NCI-H82 treated with DMSO at 0.1 percent for 48 hours (cell line): ENCODE measurements at regions not wholly inside any gene's neighbourhood (a gene's known extent, or its start where the extent isn't known, plus 50 kb on each side); places are given as distances from the start of the nearest gene placed in this dataset.

Experiments used
- DNase-seq: peaks from one replicate; lab custom pipeline; 2025; ENCODE audit not compliant: unreplicated experiment; lab: John Stamatoyannopoulos, UW

DNA sequence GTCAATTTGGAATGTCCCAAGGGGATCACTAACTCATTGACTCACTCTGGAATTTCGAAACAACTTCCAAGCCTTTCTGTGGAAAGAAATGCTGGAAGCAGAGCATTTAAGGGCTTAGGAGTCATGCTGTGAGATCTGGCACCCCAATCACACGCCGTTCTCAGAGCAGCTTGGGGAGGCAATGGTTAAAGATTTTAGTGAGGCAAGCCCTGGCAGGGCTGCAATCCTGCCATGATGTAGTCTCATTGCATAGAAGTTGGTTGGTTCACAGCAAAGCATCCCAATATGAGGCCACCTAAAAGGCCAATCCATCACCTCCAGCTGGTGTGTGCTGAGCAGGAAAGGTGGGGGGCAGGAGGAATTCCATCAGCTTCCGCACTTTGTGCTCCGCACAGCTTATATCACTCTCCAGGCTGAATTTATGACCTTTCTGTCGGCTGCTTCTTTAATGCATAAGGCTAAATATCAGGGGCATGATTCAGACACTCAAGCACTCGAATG lies 1043.9 kb upstream of the POU3F3 start:
- no peak for DNase-seq

GRCh38 chr2:103810875-103811274 lies 1043.0 kb upstream of the POU3F3 start:
- DNase-seq: no peak

- no peak for DNase-seq
Observed at GRCh38 chr2:103814016-103814415, 1039.9 kb upstream of the POU3F3 start.

GRCh38 chr2:103815731-103816130 lies 1038.2 kb upstream of the POU3F3 start:
- DNase-seq: no peak

DNA sequence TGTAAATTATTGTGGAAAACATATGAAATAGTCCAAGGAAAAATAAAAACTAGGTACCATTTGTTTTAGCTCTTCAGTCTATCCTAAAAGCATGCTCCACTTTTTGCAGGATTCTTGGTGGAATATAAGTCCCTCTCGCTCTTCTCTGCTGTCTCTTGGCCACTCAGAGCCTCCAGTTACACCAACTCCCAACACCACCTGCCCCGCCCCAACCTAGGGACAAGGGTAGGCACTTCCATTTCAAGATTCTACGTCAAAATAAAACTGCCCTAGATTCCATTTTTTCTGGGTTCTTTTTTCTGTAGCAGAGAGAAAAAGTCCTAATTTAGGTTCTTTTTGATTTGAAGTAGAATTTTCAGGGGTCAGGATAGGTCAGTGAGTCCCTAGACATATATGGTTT lies 1036.2 kb upstream of the POU3F3 start:
- no peak for DNase-seq

GRCh38 chr2:103818176-103818575 lies 1035.7 kb upstream of the POU3F3 start:
- DNase-seq: no peak

DNA sequence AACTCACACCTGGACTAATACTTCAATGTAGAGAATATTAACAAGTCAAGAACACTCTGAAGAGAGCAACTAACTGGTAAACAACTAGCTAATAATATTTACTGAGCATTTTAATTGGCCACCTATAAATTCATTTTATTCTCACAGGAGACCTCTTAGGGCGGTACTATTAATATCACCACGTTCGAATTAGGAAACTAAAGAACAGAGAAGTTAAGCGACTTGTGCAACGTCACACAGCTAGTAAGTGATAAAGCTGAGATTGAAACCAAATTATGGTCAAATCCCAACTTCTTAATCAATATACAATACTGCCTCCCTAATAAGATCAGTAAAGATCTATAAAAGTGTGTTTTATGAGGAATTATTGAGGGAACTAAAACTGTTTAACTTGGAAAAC lies 1034.3 kb upstream of the POU3F3 start:
- DNase-seq: no peak

GRCh38 chr2:103823847-103824246 lies 1030.1 kb upstream of the POU3F3 start:
- no peak for DNase-seq

- DNase-seq: no peak
Observed at GRCh38 chr2:103847276-103847675, 1006.6 kb upstream of the POU3F3 start.

- no peak for DNase-seq
Observed at GRCh38 chr2:103859238-103859637, 994.7 kb upstream of the POU3F3 start.

GRCh38 chr2:103860016-103860415 lies 993.9 kb upstream of the POU3F3 start:
- no peak for DNase-seq

- DNase-seq: no peak
Observed at GRCh38 chr2:103868396-103868795, 985.5 kb upstream of the POU3F3 start.

DNA sequence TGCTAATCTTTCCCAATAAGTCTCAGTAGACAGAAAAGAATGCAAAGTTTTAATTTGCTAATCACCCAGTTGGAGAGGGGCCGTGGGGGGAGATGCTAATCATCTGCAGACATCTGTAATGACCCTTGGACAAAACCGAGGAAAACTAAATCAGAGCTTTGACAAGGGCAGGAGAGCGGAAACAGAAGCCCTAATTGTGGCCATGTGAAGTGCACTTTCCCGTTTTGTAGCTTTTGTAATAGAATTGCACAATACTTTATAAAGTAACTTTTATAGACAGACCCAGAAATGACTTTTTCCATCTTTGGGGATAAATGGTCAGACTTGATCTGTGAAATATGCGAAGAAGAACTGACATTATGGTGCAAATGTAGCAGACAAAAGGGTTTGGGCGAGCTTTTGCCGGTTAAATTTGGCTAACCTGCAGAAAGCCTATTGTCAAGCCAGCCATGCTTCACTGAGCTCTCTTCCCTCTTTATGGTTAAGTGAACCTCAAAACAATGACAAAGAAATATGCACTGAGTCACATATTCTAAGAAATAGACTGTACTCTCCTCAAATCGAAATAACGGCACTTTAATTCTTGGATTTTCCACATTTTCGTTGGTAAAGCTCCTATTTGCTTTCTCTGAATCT lies 980.1 kb upstream of the POU3F3 start:
- no peak for DNase-seq

DNA sequence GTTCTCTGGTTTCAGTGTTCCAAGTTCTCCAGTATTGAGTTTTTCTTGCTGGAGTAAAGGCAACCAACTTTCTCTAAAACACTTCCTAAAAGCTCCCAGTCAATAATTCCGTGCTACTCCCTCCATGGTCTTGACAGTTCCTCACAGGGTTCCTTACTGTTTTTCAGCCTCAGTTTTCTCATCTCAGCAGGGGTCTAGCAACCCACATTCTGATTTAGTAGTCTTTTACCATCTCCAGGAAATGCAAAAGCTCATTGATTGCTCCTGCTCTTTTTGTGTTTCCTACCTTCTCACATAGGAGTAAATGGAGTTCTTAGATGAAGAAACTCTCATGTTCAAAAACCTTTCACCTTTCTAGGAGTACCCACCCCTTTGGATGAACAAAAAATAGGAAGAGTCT lies 978.8 kb upstream of the POU3F3 start:
- DNase-seq: no peak

GRCh38 chr2:103875531-103875930 lies 978.4 kb upstream of the POU3F3 start:
- DNase-seq: no peak

DNA sequence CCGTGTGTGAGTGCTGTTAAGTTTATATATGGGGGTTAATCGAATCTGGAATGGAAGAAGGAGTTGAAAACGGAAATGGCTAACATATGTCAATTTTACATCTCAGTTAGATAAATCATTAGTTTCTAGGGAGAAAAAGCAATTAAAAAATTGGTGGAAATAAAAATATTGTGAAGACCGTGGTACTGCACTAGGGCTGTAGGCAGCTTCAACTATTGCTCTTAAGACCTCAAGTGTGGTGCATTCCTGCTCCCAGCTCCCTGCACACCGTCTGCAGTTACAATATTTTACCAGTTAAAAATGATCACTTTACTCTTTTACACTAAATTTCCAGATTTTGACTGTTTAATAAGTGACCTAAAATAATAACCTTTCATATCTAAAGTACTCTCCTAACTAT lies 977.3 kb upstream of the POU3F3 start:
- no peak for DNase-seq

GRCh38 chr2:103879101-103879500 lies 974.8 kb upstream of the POU3F3 start:
- DNase-seq: no peak

- DNase-seq: no peak
Observed at GRCh38 chr2:103880081-103880834, 973.7 kb upstream of the POU3F3 start.

- DNase-seq: no peak
Observed at GRCh38 chr2:103887625-103888024, 966.3 kb upstream of the POU3F3 start.

- DNase-seq: no peak
Observed at GRCh38 chr2:103896182-103896581, 957.7 kb upstream of the POU3F3 start.

GRCh38 chr2:103898561-103898960 lies 955.4 kb upstream of the POU3F3 start:
- no peak for DNase-seq

GRCh38 chr2:103902347-103902746 lies 951.6 kb upstream of the POU3F3 start:
- DNase-seq: no peak

- no peak for DNase-seq
Observed at GRCh38 chr2:103921161-103921560, 932.8 kb upstream of the POU3F3 start.
